Thoracic aorta (tissue), 2 donors: ENCODE measurements at regions not wholly inside any gene's neighbourhood (a gene's known extent, or its start where the extent isn't known, plus 50 kb on each side); places are given as distances from the start of the nearest gene placed in this dataset.

Experiments used
- ATAC-seq: fragments of 150-250 bp; one replicate; pipeline ENCODE4 v1.8.0; 2017; ENCODE audit warnings: low read depth; ENCODE audit not compliant: insufficient number of reproducible peaks, low FRiP score
- DNase-seq: peaks from one replicate; pipeline ENCODE4 v3.0.0-alpha.2; 2020; ENCODE audit warnings: low spot score
- H3K27ac ChIP-seq, 2 donors: fragments of 200-600 bp; sonication (generic); 1 replicate in 1 of 2; 2 replicates in 1 of 2; pipeline ENCODE4 v1.5.1; 2016; ENCODE audit warnings: mild to moderate bottlenecking in 2 of 2, moderate library complexity in 2 of 2
- H3K27me3 ChIP-seq: fragments of 200-600 bp; sonication (generic); replicated peaks from 2 replicates; pipeline ENCODE4 v1.6.0; 2016; ENCODE audit warnings: mild to moderate bottlenecking; ENCODE audit not compliant: insufficient read depth
- H3K36me3 ChIP-seq: fragments of 200-600 bp; sonication (generic); one replicate; pipeline ENCODE4 v1.5.1; 2016
- H3K4me1 ChIP-seq, 2 donors: fragments of 200-600 bp; sonication (generic); 1 replicate in 1 of 2; 2 replicates in 1 of 2; pipeline versions ENCODE4 v1.5.1 to v1.6.0; 2016; ENCODE audit warnings: low read depth in 2 of 2, mild to moderate bottlenecking in 1 of 2; ENCODE audit not compliant: control insufficient read depth in 1 of 2
- H3K4me3 ChIP-seq: fragments of 200-600 bp; sonication (generic); 2 replicates; pipeline ENCODE4 v1.5.1; 2016; ENCODE audit warnings: mild to moderate bottlenecking
- H3K9me3 ChIP-seq: fragments of 200-600 bp; sonication (generic); 2 replicates; pipeline ENCODE4 v1.5.1; 2016
- CTCF ChIP-seq: fragments of 200-600 bp; sonication (generic); IDR thresholded peaks from one replicate; pipeline ENCODE4 v1.5.1; 2019; ENCODE audit warnings: antibody characterized with exemption

- H3K36me3 ChIP-seq = no peaks in the 10 kb centered on the region
- no peak for ATAC-seq
- DNase-seq = no peak
- no peaks in the 10 kb centered on the region for H3K9me3 ChIP-seq
- H3K27me3 ChIP-seq = no peaks in the 10 kb centered on the region
- H3K4me3 ChIP-seq = no peak overlapping the region
- H3K27ac ChIP-seq = no peak overlapping the region
- peaks cover 4 to 30% of the 10 kb centered on the region in 2 donors for H3K4me1 ChIP-seq
- TF ChIP-seq CTCF = no peak
Measured at GRCh38 chr10:124324451-124324850, 94.3 kb downstream of the OAT start.

GRCh38 chr10:124323806-124324205, 94.9 kb downstream of the OAT start:
- Histone ChIP-seq H3K4me1 (peaks cover 0 to 23% of the 10 kb centered on the region in 2 donors), H3K36me3 (no peaks in the 10 kb centered on the region), H3K9me3 (no peaks in the 10 kb centered on the region), H3K27me3 (no peaks in the 10 kb centered on the region), H3K4me3 (no peak overlapping the region), H3K27ac (no peak overlapping the region)
- TF ChIP-seq CTCF = no peak
- DNase-seq (no peak), ATAC-seq (no peak)

- no peak for TF ChIP-seq CTCF
- Histone ChIP-seq H3K4me1 (peaks cover 0 to 17% of the 10 kb centered on the region in 2 donors), H3K36me3 (no peaks in the 10 kb centered on the region), H3K27me3 (no peaks in the 10 kb centered on the region), H3K27ac (no peak overlapping the region), H3K4me3 (no peak overlapping the region), H3K9me3 (no peaks in the 10 kb centered on the region)
- no peak for DNase-seq
- ATAC-seq = no peak
Measured at GRCh38 chr10:124323111-124323725, 95.5 kb downstream of the OAT start.

- peaks cover 0 to 12% of the 10 kb centered on the region in 2 donors for H3K4me1 ChIP-seq
- H3K9me3 ChIP-seq = no peaks in the 10 kb centered on the region
- no peak overlapping the region for H3K4me3 ChIP-seq
- no peaks in the 10 kb centered on the region for H3K36me3 ChIP-seq
- H3K27me3 ChIP-seq = no peaks in the 10 kb centered on the region
- DNase-seq = no peak
- TF ChIP-seq CTCF = no peak
- H3K27ac ChIP-seq = no peak overlapping the region
- no peak for ATAC-seq
Measured at GRCh38 chr10:124322191-124322980, 96.3 kb downstream of the OAT start.

GRCh38 chr10:124321433-124322089, 97.2 kb downstream of the OAT start:
- no peaks in the 10 kb centered on the region for H3K36me3 ChIP-seq
- no peak for TF ChIP-seq CTCF
- H3K27ac ChIP-seq = no peak overlapping the region
- H3K27me3 ChIP-seq = no peaks in the 10 kb centered on the region
- H3K4me3 ChIP-seq = no peak overlapping the region
- peaks cover 0 to 12% of the 10 kb centered on the region in 2 donors for H3K4me1 ChIP-seq
- no peaks in the 10 kb centered on the region for H3K9me3 ChIP-seq
- DNase-seq (no peak), ATAC-seq (no peak)
